Left cardiac atrium (tissue), 4 donors: ENCODE measurements at regions not wholly inside any gene's neighbourhood (a gene's known extent, or its start where the extent isn't known, plus 50 kb on each side); places are given as distances from the start of the nearest gene placed in this dataset.

ENCODE experiments used
- ATAC-seq, 2 donors: fragments of 200-7000 bp; cut with Tn5 transposase; one replicate each; pipeline ENCODE4 v1.9.1; 2020; ENCODE audit warnings: mild to moderate bottlenecking in 2 of 2, moderate library complexity in 2 of 2
- DNase-seq: peaks from one replicate; pipeline ENCODE4 v3.0.0-alpha.2; 2020
- intact Hi-C, 2 donors: fragments of 100-400 bp; cut with DNase I; formaldehyde crosslinking; loops; one replicate each; pipeline versions ENCODE4 v1.14.1 to v1.15.1; 2022 to 2023
- donor health status: DM: no; HTN: yes; CAD: no.
- donor health status: DM: no; HTN: yes; CAD: no; lungs with severe emphysema.
- donor health status: DM: yes; HTN: yes; CAD: no.
- donor health status: Dilated cardiomyopathy.

DNA sequence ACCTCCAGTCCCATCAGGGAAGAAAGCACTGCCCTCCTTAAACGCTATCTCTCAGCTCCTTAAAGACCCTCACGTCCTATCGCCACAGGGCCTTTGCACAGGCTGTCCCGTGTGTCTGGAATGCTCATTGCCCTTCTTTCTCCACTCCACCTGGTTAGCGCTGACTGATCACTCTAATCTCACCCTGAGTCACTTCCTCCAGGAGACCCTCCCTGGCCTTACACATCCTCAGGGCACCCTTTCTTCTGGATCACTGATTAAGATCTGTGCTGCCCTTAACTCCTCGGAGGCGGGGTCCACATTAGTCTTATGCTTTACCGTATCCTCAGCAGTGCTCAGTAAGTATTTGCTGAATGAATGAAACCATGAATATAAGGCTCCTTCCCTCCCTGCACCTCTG lies 94.7 kb downstream of the SYNE3 start:
- intact Hi-C loops: no loop called here
- ATAC-seq (no peak), DNase-seq (no peak)

DNA sequence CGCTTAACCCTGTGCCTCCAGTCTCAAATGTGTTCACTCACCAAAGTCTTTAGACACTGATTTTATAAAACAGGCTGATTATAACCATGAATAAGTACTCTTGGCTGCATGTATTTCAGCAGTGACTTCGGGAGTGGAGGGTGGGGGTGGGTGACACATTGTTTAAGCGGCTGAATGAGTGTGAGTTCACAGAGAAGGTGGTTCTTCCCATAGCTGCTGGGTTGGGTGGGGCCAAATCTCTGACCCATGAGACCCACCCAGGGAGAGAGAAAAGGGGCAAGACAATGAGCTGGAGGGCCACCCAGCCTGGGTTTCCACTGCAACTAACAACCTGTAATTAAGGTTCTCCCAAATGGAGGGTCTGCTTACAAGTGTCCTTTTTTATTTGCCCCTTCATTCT lies 96.4 kb downstream of the SYNE3 start:
- intact Hi-C loops: no loop called here
- ATAC-seq (no peak), DNase-seq (no peak)

- no peak for ATAC-seq
- intact Hi-C loops: no loop called here
Observed at GRCh38 chr14:95419569-95419968, 96.9 kb downstream of the SYNE3 start.

DNA sequence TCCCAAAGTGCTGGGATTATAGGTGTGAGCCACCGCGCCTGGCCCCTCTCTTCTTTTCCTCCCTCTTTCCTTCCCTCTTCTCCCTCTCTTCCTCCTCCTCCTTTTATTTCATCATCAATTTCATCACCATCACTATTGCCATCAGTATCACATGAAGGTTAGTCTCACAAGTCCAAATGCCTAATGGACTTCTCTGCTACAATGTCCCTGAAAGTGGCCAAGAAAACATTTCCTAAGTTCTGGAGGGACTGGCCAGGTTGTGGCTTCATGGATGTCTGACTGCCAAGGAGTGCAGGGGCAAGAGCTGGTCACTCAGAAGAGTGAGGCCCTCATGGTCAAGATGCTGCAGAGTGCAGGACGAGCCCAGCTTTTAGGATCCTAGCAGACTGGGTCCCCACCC lies 97.6 kb downstream of the SYNE3 start:
- peak in 1 of 2 donors; percentile 64 for ATAC-seq
- DNase-seq: no peak
- intact Hi-C loops: no loop called here

More at GRCh38 chr14:95419569-95419968, 96.9 kb downstream of the SYNE3 start:
- no peak for DNase-seq

- intact Hi-C loops: no loop called here
- ATAC-seq (no peak), DNase-seq (no peak)
Observed at GRCh38 chr14:95417492-95417891, 97.8 kb upstream of the CLMN start.

GRCh38 chr14:95415993-95416392 lies 96.3 kb upstream of the CLMN start:
- ATAC-seq: no peak
- DNase-seq: no peak
- intact Hi-C loops: no loop called here

DNA sequence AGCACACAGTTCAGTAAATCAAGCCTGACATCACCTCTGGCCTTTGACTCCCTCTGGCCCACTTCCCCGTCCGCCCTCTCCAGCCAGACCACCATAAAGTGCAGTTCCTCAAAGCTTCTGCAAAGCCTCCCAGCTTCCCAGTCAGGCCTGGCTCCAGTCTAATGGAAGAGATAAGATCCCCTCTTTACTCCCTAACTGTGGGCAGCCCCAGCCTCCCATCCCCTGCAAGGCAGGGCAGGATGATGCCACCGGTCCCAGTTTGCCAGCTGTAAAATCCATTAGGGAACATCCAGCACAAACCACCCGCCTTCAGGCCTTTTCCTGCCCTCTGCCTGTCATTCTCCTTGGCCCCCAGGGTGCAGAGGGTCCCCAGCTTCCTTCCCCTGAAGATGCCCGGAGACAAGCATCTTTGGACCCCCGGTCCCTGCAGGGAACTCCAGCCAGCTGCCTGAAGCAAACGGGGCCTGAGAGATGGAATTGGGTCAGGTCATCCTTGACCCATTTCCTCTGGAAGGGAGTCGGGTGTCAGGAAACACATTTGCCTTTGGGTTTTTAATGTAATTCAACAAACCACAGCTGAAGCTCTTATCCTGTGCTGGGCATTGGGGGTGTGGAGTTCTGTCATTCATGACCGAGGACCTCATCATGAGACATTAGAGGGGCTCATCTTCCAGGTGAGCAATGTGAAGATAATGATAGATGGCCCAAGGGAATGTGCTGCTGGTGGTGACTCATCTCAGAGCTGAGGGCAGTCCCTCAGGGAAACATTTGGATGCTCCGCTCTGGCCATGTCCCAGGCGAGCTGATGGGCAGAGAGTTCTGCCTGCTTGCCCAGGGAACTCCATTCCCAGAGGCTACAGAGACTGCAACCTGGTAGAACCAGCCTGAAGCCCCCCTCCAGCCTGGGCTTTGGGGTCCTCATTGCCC lies 93.8 kb upstream of the CLMN start:
- DNase-seq (no peak), ATAC-seq (no peak)
- intact Hi-C loops: no loop called here

- no peak for ATAC-seq
- intact Hi-C loops: no loop called here
Observed at GRCh38 chr14:95410838-95411237, 91.1 kb upstream of the CLMN start.

GRCh38 chr14:95409477-95410272 lies 90.0 kb upstream of the CLMN start:
- ATAC-seq: peak in 1 of 2 donors; percentile 24
- intact Hi-C loops: no loop called here

More at GRCh38 chr14:95410838-95411237, 91.1 kb upstream of the CLMN start:
- no peak for DNase-seq

GRCh38 chr14:95408731-95409476 lies 89.2 kb upstream of the CLMN start:
- intact Hi-C loops: no loop called here
- ATAC-seq (peak; percentile 31 to 38), DNase-seq (no peak)

More at GRCh38 chr14:95409477-95410272, 90.0 kb upstream of the CLMN start:
- no peak for DNase-seq

- DNase-seq (no peak), ATAC-seq (no peak)
- intact Hi-C loops: no loop called here
Observed at GRCh38 chr14:95407354-95407753, 87.6 kb upstream of the CLMN start.

DNA sequence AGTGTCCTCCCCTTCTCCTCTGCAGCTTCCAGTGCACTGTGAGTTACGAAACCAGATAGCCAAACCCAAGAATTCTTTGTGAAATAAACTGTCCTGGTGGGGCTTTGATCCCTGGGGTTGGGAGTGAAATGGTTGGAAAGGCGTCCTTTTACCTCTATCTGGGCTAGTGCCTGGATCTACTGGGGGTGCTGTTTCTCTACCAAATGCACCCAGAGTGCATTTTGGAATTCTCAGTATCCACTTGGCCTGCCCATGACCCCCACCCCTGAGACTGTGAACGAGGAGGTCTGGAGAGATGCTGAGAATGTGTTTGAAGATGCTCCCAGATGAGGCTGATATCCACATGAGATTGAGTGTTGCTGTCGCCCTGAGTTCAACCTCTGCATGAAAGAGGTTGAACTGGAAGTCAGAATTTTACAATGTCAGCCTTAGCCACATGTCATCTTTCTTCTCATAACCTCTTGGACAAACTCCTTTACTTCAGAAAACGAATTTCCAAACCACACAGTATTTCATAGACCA lies 87.1 kb upstream of the CLMN start:
- ATAC-seq: no peak
- intact Hi-C loops: no loop called here

GRCh38 chr14:95404583-95404982 lies 84.9 kb upstream of the CLMN start:
- DNase-seq (no peak), ATAC-seq (no peak)
- intact Hi-C loops: no loop called here

More for the DNA sequence above, 87.1 kb upstream of the CLMN start:
- no peak for DNase-seq

DNA sequence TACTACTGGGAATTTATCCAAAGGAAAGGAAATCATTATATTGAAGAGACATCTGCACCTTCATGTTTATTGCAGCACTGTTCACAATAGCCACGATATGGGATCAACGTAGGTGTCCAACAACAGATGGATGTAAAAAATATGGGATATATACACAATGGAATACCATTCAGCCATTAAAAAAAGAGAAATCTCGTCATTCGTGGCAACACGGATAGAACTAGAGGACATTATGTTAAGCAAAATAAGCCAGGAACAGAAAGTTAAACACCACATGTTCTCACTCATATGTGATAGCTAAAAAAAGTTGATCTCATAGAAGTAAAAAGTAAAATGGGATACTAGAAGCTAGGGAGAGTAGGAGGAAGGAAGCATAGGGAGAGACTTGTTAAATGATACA lies 82.9 kb upstream of the CLMN start:
- intact Hi-C loops: no loop called here
- DNase-seq (no peak), ATAC-seq (no peak)

GRCh38 chr14:95402176-95402575 lies 82.5 kb upstream of the CLMN start:
- peak in 1 of 2 donors; percentile 17 for ATAC-seq
- intact Hi-C loops: no loop called here
- DNase-seq: no peak

DNA sequence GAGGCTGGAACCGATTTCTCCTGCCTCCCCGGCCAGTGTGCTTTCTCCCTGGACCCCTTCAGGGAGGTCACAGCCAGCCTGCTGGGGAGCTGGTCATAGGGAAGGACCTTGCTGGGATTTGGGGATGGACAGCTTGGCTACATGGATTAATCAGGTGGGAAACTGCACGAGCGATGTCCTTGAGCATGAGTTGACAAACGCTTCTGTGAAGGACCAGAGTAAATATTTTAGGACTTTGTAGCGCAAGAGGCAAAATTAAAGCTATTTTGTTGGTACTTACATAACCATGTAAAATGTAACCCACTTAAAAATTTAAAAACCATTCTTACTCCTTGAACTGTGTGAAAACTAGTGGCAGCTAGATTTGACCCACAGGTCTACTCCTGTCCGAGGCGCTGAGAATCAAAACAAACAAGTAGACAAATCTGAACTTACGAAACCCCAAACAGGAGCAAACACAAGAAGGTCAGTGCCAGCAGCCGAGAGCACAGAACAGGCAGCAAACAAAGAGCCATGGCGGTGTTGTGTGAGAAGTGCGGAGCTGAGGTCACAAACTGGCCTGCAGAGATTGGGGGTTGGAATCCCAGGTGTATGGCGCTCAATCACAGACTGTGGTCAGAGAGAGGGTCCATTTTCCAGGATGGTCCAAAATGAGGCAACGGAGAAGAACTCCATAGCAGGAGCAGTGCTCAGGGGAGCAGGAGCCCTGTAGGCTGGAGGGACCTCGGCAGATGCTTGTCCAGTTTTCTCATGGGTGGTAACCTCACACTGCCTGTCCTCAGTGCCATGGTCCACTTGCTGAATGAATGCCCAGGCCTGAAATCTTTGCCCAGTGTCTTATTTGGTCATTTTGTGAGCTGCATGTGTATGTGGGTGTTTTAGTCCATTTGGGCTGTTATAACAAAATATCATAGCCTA lies 79.2 kb upstream of the CLMN start:
- ATAC-seq (no peak), DNase-seq (no peak)
- intact Hi-C loops: no loop called here

- DNase-seq (no peak), ATAC-seq (no peak)
Observed at GRCh38 chr14:95397325-95397724, 77.6 kb upstream of the CLMN start.

DNA sequence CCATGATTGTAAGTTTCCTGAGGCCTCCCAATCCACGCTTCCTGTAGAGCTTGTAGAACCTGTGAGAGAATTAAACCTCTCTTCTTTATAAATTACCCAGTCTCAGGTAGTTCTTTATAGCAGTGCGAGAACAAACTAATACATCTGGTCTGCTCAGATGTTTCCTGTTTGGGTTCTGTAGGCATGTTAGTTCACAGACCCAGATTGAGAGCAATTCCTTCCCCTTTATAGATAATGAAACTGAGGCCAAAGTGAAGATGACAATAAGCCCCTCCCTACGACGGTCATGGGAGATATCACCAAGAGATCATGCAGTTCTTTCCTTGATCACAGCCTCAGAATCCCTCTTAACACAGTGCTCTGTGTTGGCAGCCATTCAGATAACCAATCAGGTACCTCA lies 76.5 kb upstream of the CLMN start:
- no peak for ATAC-seq
- DNase-seq: no peak
- intact Hi-C loops: no loop called here

More at GRCh38 chr14:95397325-95397724, 77.6 kb upstream of the CLMN start:
- intact Hi-C loops: no loop called here
